H1 (cell line): ENCODE measurements at regions not wholly inside any gene's neighbourhood (a gene's known extent, or its start where the extent isn't known, plus 50 kb on each side); places are given as distances from the start of the nearest gene placed in this dataset.

ENCODE experiments used
- CTCF ChIA-PET: fragments of 300-600 bp; sonication (Branson Sonifier 250); formaldehyde crosslinking; loops from one replicate; lab custom pipeline; 2021; ENCODE audit not compliant: partially characterized antibody; lab: Charles Lee
- POLR2A ChIA-PET: fragments of 300-600 bp; sonication (Branson Sonifier 250); formaldehyde crosslinking; loops from one replicate; lab custom pipeline; 2021; ENCODE audit warnings: inconsistent platforms; ENCODE audit not compliant: partially characterized antibody; lab: Charles Lee
- DNase-seq, 2 experiments: peaks; one replicate each; pipeline versions ENCODE4 v3.0.0 to v3.0.0-alpha.2; 2010 to 2022; ENCODE audit warnings: low spot score in 2 of 2, low read depth in 1 of 2, mixed read lengths in 1 of 2
- FAIRE-seq: peaks from 2 replicates; lab custom pipeline; 2011; peaks lifted over from hg19 to GRCh38; lab: Jason Lieb, UNC
- H2AFZ ChIP-seq: 2 replicates; pipeline ENCODE4 v1.8.1; 2012; ENCODE audit warnings: low read length, inconsistent platforms
- H2AK5ac ChIP-seq: 2 replicates; pipeline ENCODE4 v1.6.1; 2013; ENCODE audit warnings: low read depth, low read length
- H2BK120ac ChIP-seq: replicated peaks from 2 replicates; pipeline ENCODE3; 2013; ENCODE audit warnings: low read depth, low read length, inconsistent platforms
- H2BK12ac ChIP-seq: 2 replicates; pipeline ENCODE4 v1.6.1; 2013; ENCODE audit warnings: low read depth, low read length
- H2BK15ac ChIP-seq: 2 replicates; pipeline ENCODE4 v1.6.1; 2013; ENCODE audit warnings: low read length
- H2BK20ac ChIP-seq: 2 replicates; pipeline ENCODE4 v1.6.1; 2013; ENCODE audit warnings: low read length
- H2BK5ac ChIP-seq: 2 replicates; pipeline ENCODE4 v1.6.1; 2013; ENCODE audit warnings: low read depth, low read length
- H3K14ac ChIP-seq: 2 replicates; pipeline ENCODE4 v1.6.1; 2013; ENCODE audit warnings: inconsistent platforms; ENCODE audit not compliant: insufficient read length
- H3K18ac ChIP-seq: 2 replicates; pipeline ENCODE4 v1.6.1; 2013; ENCODE audit warnings: low read length; ENCODE audit errors: extremely low read depth
- H3K23ac ChIP-seq: 2 replicates; pipeline ENCODE4 v1.6.1; 2013; ENCODE audit warnings: inconsistent platforms; ENCODE audit not compliant: insufficient read length
- H3K23me2 ChIP-seq: 2 replicates; pipeline ENCODE4 v1.6.1; 2013; ENCODE audit warnings: low read depth, low read length
- H3K27ac ChIP-seq: 2 replicates; pipeline ENCODE4 v1.6.1; 2011; ENCODE audit warnings: low read depth, low read length, inconsistent platforms
- H3K27me3 ChIP-seq, 4 experiments: replicated peaks in 1 of 4; 1 replicate in 1 of 4; 2 replicates in 3 of 4; pipeline versions ENCODE4 v1.6.1 to v1.8.1; 2011 to 2013; ENCODE audit warnings: low read length in 3 of 4, mild to moderate bottlenecking in 3 of 4, inconsistent platforms in 2 of 4, mixed read lengths in 2 of 4, moderate library complexity in 1 of 4; ENCODE audit not compliant: control insufficient read depth in 3 of 4, insufficient read depth in 3 of 4; ENCODE audit errors: extremely low read depth in 1 of 4
- H3K36me3 ChIP-seq, 4 experiments: 2 replicates each; pipeline versions ENCODE4 v1.6.1 to v1.8.1; 2011 to 2013; ENCODE audit warnings: mild to moderate bottlenecking in 4 of 4, low read length in 3 of 4, moderate library complexity in 2 of 4, control low read depth in 1 of 4, inconsistent platforms in 1 of 4; ENCODE audit not compliant: insufficient read depth in 4 of 4, control insufficient read depth in 2 of 4
- H3K4ac ChIP-seq: replicated peaks from 2 replicates; pipeline ENCODE3; 2013; ENCODE audit warnings: low read length, low read depth, mixed read lengths, inconsistent platforms; ENCODE audit not compliant: insufficient read length
- H3K4me1 ChIP-seq, 4 experiments: replicated peaks in 1 of 4; 1 replicate in 1 of 4; 2 replicates in 3 of 4; pipeline versions ENCODE4 v1.6.1 to v1.8.1; 2011 to 2013; ENCODE audit warnings: low read length in 3 of 4, inconsistent platforms in 2 of 4, mixed read lengths in 1 of 4; ENCODE audit not compliant: insufficient read depth in 4 of 4, control insufficient read depth in 3 of 4
- H3K4me2 ChIP-seq, 2 experiments: 2 replicates each; pipeline versions ENCODE4 v1.6.1 to v1.8.1; 2011 to 2013; ENCODE audit warnings: low read depth in 2 of 2, low read length in 2 of 2, control low read depth in 1 of 2, inconsistent platforms in 1 of 2, mild to moderate bottlenecking in 1 of 2; ENCODE audit not compliant: insufficient read depth in 1 of 2
- H3K4me3 ChIP-seq, 4 experiments: fragments of 200-600, 300-600 bp in 1 of 4; sonication (generic), shearing (Covaris generic), sonication (Bioruptor Twin) in 1 of 4; 2 replicates each; pipeline versions ENCODE4 v1.5.1 to v1.8.1; 2011 to 2016; ENCODE audit warnings: low read length in 4 of 4, low read depth in 3 of 4, control low read depth in 2 of 4, inconsistent platforms in 2 of 4, mild to moderate bottlenecking in 2 of 4, mixed read lengths in 1 of 4, moderate library complexity in 1 of 4; ENCODE audit not compliant: insufficient read depth in 2 of 4; ENCODE audit errors: extremely low read depth in 1 of 4
- H3K56ac ChIP-seq: replicated peaks from 2 replicates; pipeline ENCODE3; 2013; ENCODE audit warnings: low read depth, mild to moderate bottlenecking, mixed read lengths, low read length, inconsistent platforms; ENCODE audit not compliant: insufficient read length
- H3K79me1 ChIP-seq: 2 replicates; pipeline ENCODE4 v1.6.1; 2013; ENCODE audit warnings: low read depth, low read length, control low read depth
- H3K79me2 ChIP-seq, 2 experiments: 2 replicates each; pipeline versions ENCODE4 v1.6.1 to v1.8.1; 2012 to 2013; ENCODE audit warnings: low read length in 2 of 2, mild to moderate bottlenecking in 2 of 2, inconsistent platforms in 1 of 2; ENCODE audit not compliant: insufficient read depth in 2 of 2, control insufficient read depth in 1 of 2
- H3K9ac ChIP-seq, 4 experiments: replicated peaks in 1 of 4; 1 replicate in 1 of 4; 2 replicates in 3 of 4; pipeline versions ENCODE4 v1.6.1 to v1.8.1; 2011 to 2013; ENCODE audit warnings: low read depth in 3 of 4, low read length in 3 of 4, control low read depth in 2 of 4, mild to moderate bottlenecking in 2 of 4, moderate library complexity in 2 of 4, inconsistent platforms in 1 of 4; ENCODE audit errors: extremely low read depth in 1 of 4
- H3K9me3 ChIP-seq, 2 experiments: 2 replicates each; pipeline versions ENCODE4 v1.6.1 to v1.8.1; 2012 to 2013; ENCODE audit warnings: mild to moderate bottlenecking in 2 of 2, moderate library complexity in 2 of 2, control low read depth in 1 of 2, inconsistent platforms in 1 of 2, low read depth in 1 of 2, low read length in 1 of 2, mixed read lengths in 1 of 2; ENCODE audit not compliant: insufficient read depth in 2 of 2
- H4K20me1 ChIP-seq, 2 experiments: replicated peaks in 1 of 2; 2 replicates each; pipeline versions ENCODE3 to v1.8.1; 2011 to 2013; ENCODE audit warnings: inconsistent platforms in 2 of 2, low read length in 2 of 2, mild to moderate bottlenecking in 1 of 2; ENCODE audit not compliant: insufficient read depth in 2 of 2, control insufficient read depth in 1 of 2
- H4K5ac ChIP-seq: 2 replicates; pipeline ENCODE4 v1.6.1; 2013; ENCODE audit warnings: low read length, low read depth, mixed read lengths, inconsistent platforms; ENCODE audit not compliant: insufficient read length
- H4K8ac ChIP-seq: 2 replicates; pipeline ENCODE4 v1.8.0; 2013; ENCODE audit warnings: mild to moderate bottlenecking, moderate library complexity, low read length, inconsistent platforms; ENCODE audit not compliant: insufficient read depth; ENCODE audit errors: extremely low read depth
- H4K91ac ChIP-seq: replicated peaks from 2 replicates; pipeline ENCODE3; 2013; ENCODE audit warnings: low read length, mixed read lengths, inconsistent platforms; ENCODE audit not compliant: insufficient read length
- KDM5A ChIP-seq: fragments of 200-600 bp; IDR thresholded peaks from 2 replicates; pipeline ENCODE4 v1.7.1; 2012; ENCODE audit warnings: mild to moderate bottlenecking, low read length, inconsistent platforms, mixed read lengths
- WGBS, 2 experiments: shearing (Covaris generic) in 1 of 2; methylation state at CpG; one replicate each; pipeline versions ENCODE4 v1.1.6 to v1.1.7; 2013 to 2015; ENCODE audit warnings: low lambda C conversion rate in 2 of 2, mixed read lengths in 2 of 2, inconsistent platforms in 1 of 2, low coverage in 1 of 2, missing lambda C conversion rate in 1 of 2; ENCODE audit not compliant: insufficient replicate concordance in 2 of 2, insufficient coverage in 1 of 2, insufficient read length in 1 of 2; ENCODE audit errors: extremely low coverage in 1 of 2, missing lambda C conversion rate in 1 of 2; 5-methylcytosine and 5-hydroxymethylcytosine counted together

DNA sequence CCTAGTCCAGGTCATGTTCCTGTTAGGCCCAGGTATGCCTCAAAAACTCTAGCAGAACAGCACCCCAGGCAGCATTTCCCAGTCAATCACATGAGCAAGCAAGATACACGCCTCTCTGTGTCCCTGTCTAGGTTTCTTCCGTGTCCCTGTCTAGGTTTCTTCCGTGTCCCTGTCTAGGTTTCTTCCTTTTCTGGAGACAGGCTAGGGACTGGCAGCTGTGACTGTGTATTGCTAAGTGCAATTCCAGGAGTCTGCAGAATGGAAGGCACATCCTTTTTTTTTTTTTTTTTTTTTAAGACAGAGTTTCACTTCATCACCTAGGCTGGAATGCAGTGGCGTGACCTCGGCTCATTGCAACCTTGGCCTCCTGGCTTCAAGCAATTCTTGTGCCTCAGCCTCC is 77.6 kb downstream of the SETD4 start:
- no peak overlapping the region for H4K8ac ChIP-seq
- TF ChIP-seq KDM5A: no peak
- H3K23ac ChIP-seq: no peak overlapping the region
- no peaks in the 10 kb centered on the region for H3K79me1 ChIP-seq
- no peak overlapping the region for H3K56ac ChIP-seq
- no peak for DNase-seq
- H3K9ac ChIP-seq: no peak overlapping the region
- FAIRE-seq: no peak
- H3K27ac ChIP-seq: no peak overlapping the region
- no peak overlapping the region for H3K4me3 ChIP-seq
- no peaks in the 10 kb centered on the region for H3K4me1 ChIP-seq
- H3K9me3 ChIP-seq: no peaks in the 10 kb centered on the region
- H2BK120ac ChIP-seq: no peak overlapping the region
- H3K4me2 ChIP-seq: no peak overlapping the region
- no peak overlapping the region for H4K91ac ChIP-seq
- H2AFZ ChIP-seq: no peak overlapping the region
- no peak overlapping the region for H2BK20ac ChIP-seq
- H2BK15ac ChIP-seq: no peak overlapping the region
- H3K14ac ChIP-seq: no peak overlapping the region
- H3K4ac ChIP-seq: no peak overlapping the region
- no peaks in the 10 kb centered on the region for H3K36me3 ChIP-seq
- 81% methylated on average over 5 of the region's 5 CpGs; no CpG with 5 or more reads in 1 of the 2 experiments for WGBS, 2 experiments
- no peak overlapping the region for H4K5ac ChIP-seq
- CTCF ChIA-PET: interaction anchor here (0.7 to 1.3 kb wide), 3 partner anchors 15 to 439 kb away, joined by 3 read pairs; no protein-coding TSS in a partner anchor
- no peaks in the 10 kb centered on the region for H4K20me1 ChIP-seq
- no peak overlapping the region for H2BK5ac ChIP-seq
- H3K23me2 ChIP-seq: no peaks in the 10 kb centered on the region
- POLR2A ChIA-PET: no interaction called here
- H3K18ac ChIP-seq: no peak overlapping the region
- no peaks in the 10 kb centered on the region for H3K27me3 ChIP-seq
- H2AK5ac ChIP-seq: no peak overlapping the region
- H3K79me2 ChIP-seq: no peaks in the 10 kb centered on the region
- no peak overlapping the region for H2BK12ac ChIP-seq
